HL-60 (cell line): ENCODE measurements at regions not wholly inside any gene's neighbourhood (a gene's known extent, or its start where the extent isn't known, plus 50 kb on each side); places are given as distances from the start of the nearest gene placed in this dataset.

Experiments used
- GABPA ChIP-seq: IDR thresholded peaks from 2 replicates; pipeline ENCODE4 v1.6.1; 2012; ENCODE audit warnings: low read depth
- POLR2AphosphoS5 ChIP-seq: IDR thresholded peaks from 2 replicates; pipeline ENCODE4 v1.6.1; 2012; ENCODE audit warnings: low read depth
- TF ChIP-seq, protein P1 (sequence below): IDR thresholded peaks from one replicate; pipeline ENCODE4 v1.5.1; 2011; ENCODE audit warnings: low read length, control low read depth, inconsistent platforms; ENCODE audit not compliant: insufficient read depth

DNA sequence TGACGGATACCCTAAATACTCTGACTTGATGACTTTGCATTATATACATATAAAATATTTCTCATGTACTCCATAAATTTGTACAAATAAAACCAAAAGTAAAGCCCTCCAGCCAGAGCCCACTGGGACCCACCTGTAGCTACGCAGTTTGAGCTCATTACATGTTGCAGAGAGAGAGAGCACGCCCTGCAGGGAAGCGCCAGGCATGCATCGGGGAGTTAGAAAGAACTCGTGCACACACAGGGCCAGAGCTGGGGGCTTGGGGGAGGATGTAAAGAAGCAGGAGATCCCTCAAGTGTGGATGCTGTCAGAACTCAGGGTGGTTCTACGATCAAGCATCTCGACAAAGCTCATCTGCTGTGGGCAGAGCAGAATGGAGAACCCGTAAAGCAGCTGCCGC, 178.5 kb upstream of the RTL1 start:
- TF ChIP-seq, protein P1, sequence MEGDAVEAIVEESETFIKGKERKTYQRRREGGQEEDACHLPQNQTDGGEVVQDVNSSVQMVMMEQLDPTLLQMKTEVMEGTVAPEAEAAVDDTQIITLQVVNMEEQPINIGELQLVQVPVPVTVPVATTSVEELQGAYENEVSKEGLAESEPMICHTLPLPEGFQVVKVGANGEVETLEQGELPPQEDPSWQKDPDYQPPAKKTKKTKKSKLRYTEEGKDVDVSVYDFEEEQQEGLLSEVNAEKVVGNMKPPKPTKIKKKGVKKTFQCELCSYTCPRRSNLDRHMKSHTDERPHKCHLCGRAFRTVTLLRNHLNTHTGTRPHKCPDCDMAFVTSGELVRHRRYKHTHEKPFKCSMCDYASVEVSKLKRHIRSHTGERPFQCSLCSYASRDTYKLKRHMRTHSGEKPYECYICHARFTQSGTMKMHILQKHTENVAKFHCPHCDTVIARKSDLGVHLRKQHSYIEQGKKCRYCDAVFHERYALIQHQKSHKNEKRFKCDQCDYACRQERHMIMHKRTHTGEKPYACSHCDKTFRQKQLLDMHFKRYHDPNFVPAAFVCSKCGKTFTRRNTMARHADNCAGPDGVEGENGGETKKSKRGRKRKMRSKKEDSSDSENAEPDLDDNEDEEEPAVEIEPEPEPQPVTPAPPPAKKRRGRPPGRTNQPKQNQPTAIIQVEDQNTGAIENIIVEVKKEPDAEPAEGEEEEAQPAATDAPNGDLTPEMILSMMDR: no peak
- TF ChIP-seq GABPA: no peak
- TF ChIP-seq POLR2AphosphoS5: no peak
